ENCODE measurements at regions not wholly inside any gene's neighbourhood (a gene's known extent, or its start where the extent isn't known, plus 50 kb on each side); places are given as distances from the start of the nearest gene placed in this dataset.

DNA sequence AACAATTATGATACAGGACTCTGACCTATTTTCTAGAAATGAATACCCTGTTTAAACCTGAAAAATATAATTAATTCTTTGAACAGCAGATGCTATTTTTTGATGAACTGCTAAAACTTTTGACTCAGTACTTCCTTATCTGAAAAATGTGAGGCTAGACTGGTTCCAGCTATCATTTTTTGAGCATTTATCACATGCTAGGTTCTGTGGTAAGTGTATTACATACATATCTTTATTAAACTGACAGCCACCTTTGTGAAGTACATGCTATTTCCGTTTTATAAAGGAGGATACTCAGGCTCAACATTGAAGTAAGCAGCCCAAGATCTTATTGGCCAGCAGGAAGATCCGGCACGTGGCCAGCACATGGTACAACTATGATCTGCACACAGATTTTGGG is 459.8 kb upstream of the SEL1L start:
- H3K4me1 ChIP-seq, result no peaks in the 10 kb centered on the region
- no peaks in the 10 kb centered on the region for H3K36me3 ChIP-seq
- H3K9me3 ChIP-seq, result no peaks in the 10 kb centered on the region
- 64% methylated on average over 3 of the region's 3 CpGs for WGBS
- TF ChIP-seq POLR2A (IDR thresholded peaks at IDR 0.05) (no peak), POLR2AphosphoS5 (IDR thresholded peaks at IDR 0.05) (no peak), EP300 (IDR thresholded peaks at IDR 0.05) (no peak), CTCF (IDR thresholded peaks at IDR 0.05) (no peak)
- no peak overlapping the region for H3K4me3 ChIP-seq
- no peaks in the 10 kb centered on the region for H3K27me3 ChIP-seq
- DNase-seq (ENCODE audit: low spot score in 2 of 2), result no peak
- H3K27ac ChIP-seq, result no peak overlapping the region

- Histone ChIP-seq H3K4me1 (no peaks in the 10 kb centered on the region), H3K36me3 (no peaks in the 10 kb centered on the region), H3K27me3 (no peaks in the 10 kb centered on the region), H3K4me3 (no peak overlapping the region), H3K9me3 (no peaks in the 10 kb centered on the region), H3K27ac (no peak overlapping the region)
- DNase-seq (ENCODE audit: low spot score in 2 of 2), result no peak
- TF ChIP-seq CTCF (IDR thresholded peaks at IDR 0.05) (no peak), EP300 (IDR thresholded peaks at IDR 0.05) (no peak), POLR2AphosphoS5 (IDR thresholded peaks at IDR 0.05) (no peak), POLR2A (IDR thresholded peaks at IDR 0.05) (no peak)
- WGBS, result 9% methylated on average over 1 of the region's 1 CpG
Observed at GRCh38 chr14:82003426-82003825, 469.8 kb upstream of the SEL1L start.

- Histone ChIP-seq H3K27me3 (no peaks in the 10 kb centered on the region), H3K4me3 (no peak overlapping the region), H3K27ac (no peak overlapping the region), H3K4me1 (no peaks in the 10 kb centered on the region), H3K36me3 (no peaks in the 10 kb centered on the region), H3K9me3 (peaks cover 3% of the 10 kb centered on the region)
- DNase-seq (ENCODE audit: low spot score in 2 of 2), result no peak
- no peak for TF ChIP-seq POLR2AphosphoS5 (IDR thresholded peaks at IDR 0.05)
- no peak for TF ChIP-seq CTCF (IDR thresholded peaks at IDR 0.05)
- no peak for TF ChIP-seq EP300 (IDR thresholded peaks at IDR 0.05)
- no peak for TF ChIP-seq POLR2A (IDR thresholded peaks at IDR 0.05)
- 19% methylated on average over 3 of the region's 3 CpGs for WGBS
Observed at GRCh38 chr14:82009076-82009475, 475.4 kb upstream of the SEL1L start.

DNA sequence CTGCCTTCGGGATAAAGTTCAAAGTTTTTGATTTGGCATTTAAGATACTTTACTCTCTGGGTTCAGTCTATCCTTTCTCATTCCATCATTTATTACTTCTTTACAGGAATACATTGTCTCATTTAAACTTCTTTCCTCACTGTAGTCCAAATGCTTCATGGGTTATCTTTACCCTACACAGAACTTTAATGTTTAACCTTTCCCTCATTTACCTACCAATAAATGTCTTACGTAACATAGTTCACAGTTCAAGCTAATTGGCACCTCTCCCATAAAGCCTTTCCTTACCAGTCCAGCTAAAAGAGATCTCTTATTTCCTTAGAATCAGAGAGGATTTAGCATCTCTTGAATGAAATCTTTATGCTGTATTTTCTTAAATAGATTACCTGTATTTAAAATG is 476.3 kb upstream of the SEL1L start:
- no peak for DNase-seq (ENCODE audit: low spot score in 2 of 2)
- Histone ChIP-seq H3K4me3 (no peak overlapping the region), H3K27ac (no peak overlapping the region), H3K27me3 (no peaks in the 10 kb centered on the region), H3K9me3 (peaks cover 3% of the 10 kb centered on the region), H3K4me1 (no peaks in the 10 kb centered on the region), H3K36me3 (no peaks in the 10 kb centered on the region)
- TF ChIP-seq POLR2A (IDR thresholded peaks at IDR 0.05), result no peak
- no peak for TF ChIP-seq CTCF (IDR thresholded peaks at IDR 0.05)
- no peak for TF ChIP-seq POLR2AphosphoS5 (IDR thresholded peaks at IDR 0.05)
- WGBS, result 81% methylated on average over 2 of the region's 2 CpGs

DNA sequence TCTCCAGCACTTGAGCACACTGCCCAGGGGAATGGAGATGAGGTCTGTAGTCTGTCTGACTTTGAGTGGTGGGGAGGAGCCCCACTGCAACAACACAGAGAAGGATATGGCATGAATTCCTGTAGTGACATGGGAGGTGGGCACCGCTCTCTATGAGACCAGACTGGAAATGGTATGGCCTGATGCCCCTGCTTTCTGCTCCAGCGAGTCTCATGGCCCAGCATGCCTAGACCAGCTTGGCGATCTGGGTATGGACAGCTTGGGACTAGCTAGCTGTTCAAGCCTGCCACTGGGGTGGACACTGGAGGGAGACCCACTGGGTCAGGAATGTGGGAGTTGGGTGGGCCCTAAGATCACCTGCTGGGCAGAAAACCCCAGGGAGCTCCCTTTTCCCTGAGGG is 477.8 kb upstream of the SEL1L start:
- Histone ChIP-seq H3K4me3 (no peak overlapping the region), H3K9me3 (peaks cover 3% of the 10 kb centered on the region), H3K36me3 (no peaks in the 10 kb centered on the region), H3K4me1 (no peaks in the 10 kb centered on the region), H3K27ac (no peak overlapping the region), H3K27me3 (no peaks in the 10 kb centered on the region)
- 100% methylated on average over 1 of the region's 3 CpGs for WGBS
- DNase-seq (ENCODE audit: low spot score in 2 of 2), result no peak
- TF ChIP-seq POLR2A (IDR thresholded peaks at IDR 0.05), result no peak
- no peak for TF ChIP-seq POLR2AphosphoS5 (IDR thresholded peaks at IDR 0.05)
- no peak for TF ChIP-seq CTCF (IDR thresholded peaks at IDR 0.05)
- TF ChIP-seq EP300 (IDR thresholded peaks at IDR 0.05), result no peak
